GM12878 (cell line): ENCODE measurements at regions not wholly inside any gene's neighbourhood (a gene's known extent, or its start where the extent isn't known, plus 50 kb on each side); places are given as distances from the start of the nearest gene placed in this dataset.

Experiments
- ATAC-seq: fragments of 200-7000 bp; cut with Tn5 transposase; 3 replicates; pipeline ENCODE4 v1.9.1; 2020; ENCODE audit warnings: mild to moderate bottlenecking, moderate library complexity
- BruUV-seq: library from RNA; stranded (reverse); fragments of 400-500 nt; replicated peaks from 2 replicates; lab custom pipeline; 2021; lab: Mats Ljungman, UMichigan
- CTCF ChIA-PET: fragments of 300-600 bp; sonication (Branson Sonifier 250); formaldehyde crosslinking; extraction: SDS; loops from one replicate; lab custom pipeline; 2021; ENCODE audit warnings: inconsistent platforms; lab: Yijun Ruan, JAX
- POLR2A ChIA-PET: fragments of 350-600 bp; formaldehyde crosslinking; extraction: SDS; loops from one replicate; lab custom pipeline; 2021; ENCODE audit warnings: inconsistent platforms; lab: Charles Lee
- RAD21 ChIA-PET: fragments of 300-600 bp; sonication (Branson Sonifier 250); formaldehyde crosslinking; loops from one replicate; lab custom pipeline; 2023; ENCODE audit warnings: antibody characterized with exemption; ENCODE audit not compliant: unreplicated experiment; lab: Charles Lee
- SMC1A ChIA-PET: fragments of 300-600 bp; sonication (Branson Sonifier 250); formaldehyde crosslinking; loops from one replicate; lab custom pipeline; 2023; ENCODE audit not compliant: unreplicated experiment, uncharacterized antibody; lab: Charles Lee
- DNase-seq: peaks from one replicate; pipeline ENCODE4 v3.0.0-alpha.2; 2011; ENCODE audit warnings: low read depth, low spot score
- FAIRE-seq: peaks from 3 replicates; lab custom pipeline; 2011; peaks lifted over from hg19 to GRCh38; lab: Jason Lieb, UNC
- H2AFZ ChIP-seq: 2 replicates; pipeline ENCODE4 v1.6.0; 2011; ENCODE audit warnings: low read depth, low read length, control low read depth; ENCODE audit not compliant: control insufficient read depth
- H3K27ac ChIP-seq: 2 replicates; pipeline ENCODE4 v1.5.1; 2011; ENCODE audit warnings: control low read depth; ENCODE audit not compliant: control insufficient read depth, insufficient read depth
- H3K27me3 ChIP-seq, 2 experiments: replicated peaks in 1 of 2; 2 replicates each; pipeline versions ENCODE4 v1.6.0 to v1.6.1; 2011; ENCODE audit warnings: low read length in 1 of 2; ENCODE audit not compliant: control insufficient read depth in 2 of 2, insufficient read depth in 2 of 2
- H3K36me3 ChIP-seq, 2 experiments: 2 replicates each; pipeline ENCODE4 v1.5.1; 2011; ENCODE audit warnings: low read length in 1 of 2; ENCODE audit not compliant: control insufficient read depth in 2 of 2, insufficient read depth in 2 of 2
- H3K4me1 ChIP-seq: 2 replicates; pipeline ENCODE4 v1.6.1; 2011; ENCODE audit warnings: mild to moderate bottlenecking, low read length, moderate library complexity, mixed read lengths; ENCODE audit not compliant: control insufficient read depth, insufficient read depth
- H3K4me2 ChIP-seq: 2 replicates; pipeline ENCODE4 v1.6.0; 2011; ENCODE audit warnings: control low read depth; ENCODE audit not compliant: control insufficient read depth, insufficient read depth
- H3K4me3 ChIP-seq: fragments of 200-600 bp; sonication (generic); 2 replicates; pipeline ENCODE4 v1.5.1; 2016
- H3K79me2 ChIP-seq: 2 replicates; pipeline ENCODE4 v1.6.0; 2011; ENCODE audit warnings: low read length; ENCODE audit not compliant: control insufficient read depth, insufficient read depth
- H3K9ac ChIP-seq: 2 replicates; pipeline ENCODE4 v1.8.0; 2011; ENCODE audit warnings: low read length, control low read depth, mixed read lengths; ENCODE audit not compliant: control insufficient read depth, insufficient read depth
- H3K9me3 ChIP-seq: replicated peaks from 3 replicates; pipeline ENCODE4 v1.5.1; 2011; ENCODE audit warnings: mild to moderate bottlenecking, low read length; ENCODE audit not compliant: control insufficient read depth, insufficient read depth
- H4K20me1 ChIP-seq: 2 replicates; pipeline ENCODE4 v1.6.0; 2011; ENCODE audit not compliant: control insufficient read depth, insufficient read depth
- ASH2L ChIP-seq: fragments of 300-600, 200-600 bp; sonication (generic); IDR thresholded peaks from 2 replicates; pipeline ENCODE4 v1.6.1; 2017; ENCODE audit warnings: low read depth, mild to moderate bottlenecking, borderline replicate concordance
- BHLHE40 ChIP-seq, 2 experiments: fragments of 450-650 bp in 1 of 2; IDR thresholded peaks; 2 replicates each; pipeline ENCODE4 v1.6.1; 2011 to 2017; ENCODE audit warnings: low read depth in 2 of 2, borderline replicate concordance in 1 of 2, improper control_type of control experiment in 1 of 2, low read length in 1 of 2, mild to moderate bottlenecking in 1 of 2
- CHD2 ChIP-seq: IDR thresholded peaks from 2 replicates; pipeline ENCODE4 v1.6.1; 2011; ENCODE audit warnings: low read depth, low read length, improper control_type of control experiment, borderline replicate concordance
- E4F1 ChIP-seq: fragments of 450-650 bp; IDR thresholded peaks from 2 replicates; pipeline ENCODE4 v1.6.1; 2018; ENCODE audit warnings: borderline replicate concordance, mild to moderate bottlenecking; ENCODE audit not compliant: partially characterized antibody
- HDGF ChIP-seq: fragments of 450-650 bp; IDR thresholded peaks from 2 replicates; pipeline ENCODE4 v1.6.1; 2016; ENCODE audit warnings: antibody characterized with exemption
- JUNB ChIP-seq: IDR thresholded peaks from 2 replicates; pipeline ENCODE4 v1.6.1; 2016; ENCODE audit warnings: antibody characterized with exemption, mild to moderate bottlenecking
- MLLT1 ChIP-seq: fragments of 450-650 bp; IDR thresholded peaks from 2 replicates; pipeline ENCODE4 v1.6.1; 2016; ENCODE audit warnings: mild to moderate bottlenecking
- RFX5 ChIP-seq: IDR thresholded peaks from 2 replicates; pipeline ENCODE4 v1.6.1; 2011; ENCODE audit warnings: low read depth, low read length, improper control_type of control experiment
- SMC3 ChIP-seq: IDR thresholded peaks from 2 replicates; pipeline ENCODE4 v1.6.1; 2011; ENCODE audit warnings: low read length, improper control_type of control experiment, borderline replicate concordance
- ZZZ3 ChIP-seq: IDR thresholded peaks from 2 replicates; pipeline ENCODE4 v1.6.1; 2011; ENCODE audit warnings: low read depth; ENCODE audit not compliant: control insufficient read depth, insufficient read length
- WGBS: methylation state at CpG from one replicate; pipeline ENCODE4 v1.1.6; 2016; ENCODE audit warnings: low lambda C conversion rate; ENCODE audit not compliant: insufficient replicate concordance, insufficient coverage; ENCODE audit errors: missing lambda C conversion rate; 5-methylcytosine and 5-hydroxymethylcytosine counted together
- in situ Hi-C: fragments of 300-500 bp; cut with MboI; formaldehyde crosslinking; loops from 9 replicates; pipeline ENCODE4 v1.14.3; 2018; ENCODE audit warnings: mixed read lengths
- intact Hi-C: fragments of 100-400 bp; cut with micrococcal nuclease; formaldehyde crosslinking; loops from one replicate; pipeline ENCODE4 v1.14.2; 2022; ENCODE audit not compliant: unreplicated experiment
- TF ChIP-seq, protein P1 (sequence below): IDR thresholded peaks from 2 replicates; pipeline ENCODE4 v1.6.1; 2012; ENCODE audit warnings: mild to moderate bottlenecking, low read depth, low read length
- TF ChIP-seq, protein P2 (sequence below): IDR thresholded peaks from 2 replicates; pipeline ENCODE4 v1.6.1; 2011; ENCODE audit warnings: low read depth, mild to moderate bottlenecking, low read length, moderate library complexity, borderline replicate concordance; ENCODE audit errors: extremely low read depth

GRCh38 chr7:98551611-98552273 is 65.3 kb upstream of the NPTX2 start (continued):
- TF ChIP-seq, protein P1, sequence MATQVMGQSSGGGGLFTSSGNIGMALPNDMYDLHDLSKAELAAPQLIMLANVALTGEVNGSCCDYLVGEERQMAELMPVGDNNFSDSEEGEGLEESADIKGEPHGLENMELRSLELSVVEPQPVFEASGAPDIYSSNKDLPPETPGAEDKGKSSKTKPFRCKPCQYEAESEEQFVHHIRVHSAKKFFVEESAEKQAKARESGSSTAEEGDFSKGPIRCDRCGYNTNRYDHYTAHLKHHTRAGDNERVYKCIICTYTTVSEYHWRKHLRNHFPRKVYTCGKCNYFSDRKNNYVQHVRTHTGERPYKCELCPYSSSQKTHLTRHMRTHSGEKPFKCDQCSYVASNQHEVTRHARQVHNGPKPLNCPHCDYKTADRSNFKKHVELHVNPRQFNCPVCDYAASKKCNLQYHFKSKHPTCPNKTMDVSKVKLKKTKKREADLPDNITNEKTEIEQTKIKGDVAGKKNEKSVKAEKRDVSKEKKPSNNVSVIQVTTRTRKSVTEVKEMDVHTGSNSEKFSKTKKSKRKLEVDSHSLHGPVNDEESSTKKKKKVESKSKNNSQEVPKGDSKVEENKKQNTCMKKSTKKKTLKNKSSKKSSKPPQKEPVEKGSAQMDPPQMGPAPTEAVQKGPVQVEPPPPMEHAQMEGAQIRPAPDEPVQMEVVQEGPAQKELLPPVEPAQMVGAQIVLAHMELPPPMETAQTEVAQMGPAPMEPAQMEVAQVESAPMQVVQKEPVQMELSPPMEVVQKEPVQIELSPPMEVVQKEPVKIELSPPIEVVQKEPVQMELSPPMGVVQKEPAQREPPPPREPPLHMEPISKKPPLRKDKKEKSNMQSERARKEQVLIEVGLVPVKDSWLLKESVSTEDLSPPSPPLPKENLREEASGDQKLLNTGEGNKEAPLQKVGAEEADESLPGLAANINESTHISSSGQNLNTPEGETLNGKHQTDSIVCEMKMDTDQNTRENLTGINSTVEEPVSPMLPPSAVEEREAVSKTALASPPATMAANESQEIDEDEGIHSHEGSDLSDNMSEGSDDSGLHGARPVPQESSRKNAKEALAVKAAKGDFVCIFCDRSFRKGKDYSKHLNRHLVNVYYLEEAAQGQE, result no peak
- TF ChIP-seq E4F1, result no peak

GRCh38 chr7:98548971-98549370 is 68.1 kb upstream of the NPTX2 start:
- TF ChIP-seq MLLT1 (no peak), ASH2L (no peak), SMC3 (no peak), BHLHE40 (IDR thresholded peaks at IDR 0.05; ENCODE audit: borderline replicate concordance in 1 of 2, low read depth in 2 of 2, low read length in 1 of 2) (no peak), HDGF (no peak), ZZZ3 (no peak), CHD2 (no peak), RFX5 (no peak), JUNB (no peak)
- TF ChIP-seq, protein P2, sequence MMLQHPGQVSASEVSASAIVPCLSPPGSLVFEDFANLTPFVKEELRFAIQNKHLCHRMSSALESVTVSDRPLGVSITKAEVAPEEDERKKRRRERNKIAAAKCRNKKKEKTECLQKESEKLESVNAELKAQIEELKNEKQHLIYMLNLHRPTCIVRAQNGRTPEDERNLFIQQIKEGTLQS, result no peak
- ChIA-PET POLR2A (no interaction called here), RAD21 (no interaction called here), CTCF (no interaction called here), SMC1A (interaction anchor here (0.6 kb wide), 1 partner anchor 52 kb away, joined by 3 read pairs; no protein-coding TSS in a partner anchor)
- Histone ChIP-seq H4K20me1 (no peaks in the 10 kb centered on the region), H3K9me3 (no peaks in the 10 kb centered on the region; the same call in 2 of the 3 replicates), H3K9ac (no peak overlapping the region), H2AFZ (no peak overlapping the region), H3K79me2 (no peaks in the 10 kb centered on the region), H3K27me3 (no peaks in the 10 kb centered on the region), H3K4me1 (no peaks in the 10 kb centered on the region), H3K4me3 (no peak overlapping the region), H3K27ac (no peak overlapping the region), H3K4me2 (no peak overlapping the region), H3K36me3 (no peaks in the 10 kb centered on the region)
- intact Hi-C loops (no loop called here), in situ Hi-C loops (no loop called here)
- WGBS, result 61% methylated on average over 6 of the region's 6 CpGs
- ATAC-seq, result no peak
- no peak for FAIRE-seq
- BruUV-seq, result no TSS peak
- no peak for DNase-seq
